ENCODE measurements at regions not wholly inside any gene's neighbourhood (a gene's known extent, or its start where the extent isn't known, plus 50 kb on each side); places are given as distances from the start of the nearest gene placed in this dataset.

- ATAC-seq (no peak), DNase-seq (ENCODE audit: low read depth, low spot score) (no peak)
- ChIA-PET POLR2A (no interaction called here), CTCF (no interaction called here)
- no peak overlapping the region for H3K27ac ChIP-seq (ENCODE audit: low read length)
- no peaks in the 10 kb centered on the region for H3K27me3 ChIP-seq (ENCODE audit: control insufficient read depth, insufficient read depth, low read length)
- TF ChIP-seq POLR2AphosphoS5 (IDR thresholded peaks at IDR 0.05; ENCODE audit: low read depth, low read length) (no peak), TCF7L2 (IDR thresholded peaks at IDR 0.05; ENCODE audit: low read depth, low read length) (no peak), SIN3A (IDR thresholded peaks at IDR 0.05; ENCODE audit: borderline replicate concordance, insufficient read depth, low read depth, low read length) (no peak)
- TF ChIP-seq, protein P1, sequence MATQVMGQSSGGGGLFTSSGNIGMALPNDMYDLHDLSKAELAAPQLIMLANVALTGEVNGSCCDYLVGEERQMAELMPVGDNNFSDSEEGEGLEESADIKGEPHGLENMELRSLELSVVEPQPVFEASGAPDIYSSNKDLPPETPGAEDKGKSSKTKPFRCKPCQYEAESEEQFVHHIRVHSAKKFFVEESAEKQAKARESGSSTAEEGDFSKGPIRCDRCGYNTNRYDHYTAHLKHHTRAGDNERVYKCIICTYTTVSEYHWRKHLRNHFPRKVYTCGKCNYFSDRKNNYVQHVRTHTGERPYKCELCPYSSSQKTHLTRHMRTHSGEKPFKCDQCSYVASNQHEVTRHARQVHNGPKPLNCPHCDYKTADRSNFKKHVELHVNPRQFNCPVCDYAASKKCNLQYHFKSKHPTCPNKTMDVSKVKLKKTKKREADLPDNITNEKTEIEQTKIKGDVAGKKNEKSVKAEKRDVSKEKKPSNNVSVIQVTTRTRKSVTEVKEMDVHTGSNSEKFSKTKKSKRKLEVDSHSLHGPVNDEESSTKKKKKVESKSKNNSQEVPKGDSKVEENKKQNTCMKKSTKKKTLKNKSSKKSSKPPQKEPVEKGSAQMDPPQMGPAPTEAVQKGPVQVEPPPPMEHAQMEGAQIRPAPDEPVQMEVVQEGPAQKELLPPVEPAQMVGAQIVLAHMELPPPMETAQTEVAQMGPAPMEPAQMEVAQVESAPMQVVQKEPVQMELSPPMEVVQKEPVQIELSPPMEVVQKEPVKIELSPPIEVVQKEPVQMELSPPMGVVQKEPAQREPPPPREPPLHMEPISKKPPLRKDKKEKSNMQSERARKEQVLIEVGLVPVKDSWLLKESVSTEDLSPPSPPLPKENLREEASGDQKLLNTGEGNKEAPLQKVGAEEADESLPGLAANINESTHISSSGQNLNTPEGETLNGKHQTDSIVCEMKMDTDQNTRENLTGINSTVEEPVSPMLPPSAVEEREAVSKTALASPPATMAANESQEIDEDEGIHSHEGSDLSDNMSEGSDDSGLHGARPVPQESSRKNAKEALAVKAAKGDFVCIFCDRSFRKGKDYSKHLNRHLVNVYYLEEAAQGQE (IDR thresholded peaks at IDR 0.05; ENCODE audit: insufficient read depth in 1 of 2, low read depth in 2 of 2, low read length in 1 of 2) = no peak
- in situ Hi-C loops (cut with HindIII; ENCODE audit: low pct_unique_long_range_greater_than_20kb, low sequenced_read_pairs) = no loop called here
- intact Hi-C loops (cut with micrococcal nuclease; ENCODE audit: unreplicated experiment) = no loop called here
- H3K4me3 ChIP-seq (ENCODE audit: low read depth in 2 of 2, low read length in 2 of 2) = no peak overlapping the region
- H3K4me1 ChIP-seq (ENCODE audit: control insufficient read depth, insufficient read depth, low read length) = no peaks in the 10 kb centered on the region
- BruUV-seq (replicated peaks) = no TSS peak
- no peaks in the 10 kb centered on the region; the same call in 1 of the 2 replicates for H3K36me3 ChIP-seq (ENCODE audit: control insufficient read depth, insufficient read depth, low read length)
- no peaks in the 10 kb centered on the region for H3K9me3 ChIP-seq (ENCODE audit: control insufficient read depth, insufficient read depth, low read depth, low read length)
Measured at GRCh38 chr3:104870276-104870675, 496.4 kb upstream of the ALCAM start.

DNA sequence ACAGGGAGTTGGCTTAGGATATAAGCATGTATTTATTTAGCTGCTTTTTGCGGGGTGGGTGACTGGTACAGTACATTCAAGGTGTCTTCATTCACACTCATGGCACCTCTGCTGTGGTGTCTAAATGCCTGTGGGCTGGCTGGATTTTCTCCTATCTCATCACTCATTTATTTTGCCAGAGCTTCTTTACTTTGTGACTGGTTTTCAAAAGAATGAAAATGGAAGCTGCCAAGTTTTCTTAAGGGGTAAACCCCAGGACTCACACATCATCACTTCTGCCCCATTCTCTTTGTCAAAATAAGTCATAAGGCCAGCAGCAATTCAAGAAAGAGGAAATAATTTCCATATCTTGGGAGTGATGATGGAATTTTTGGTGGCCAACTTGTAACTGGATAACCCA is 493.4 kb upstream of the ALCAM start:
- Histone ChIP-seq H3K36me3 (ENCODE audit: control insufficient read depth, insufficient read depth, low read length) (no peaks in the 10 kb centered on the region; the same call in 1 of the 2 replicates), H3K9me3 (ENCODE audit: control insufficient read depth, insufficient read depth, low read depth, low read length) (no peaks in the 10 kb centered on the region), H3K27ac (ENCODE audit: low read length) (no peak overlapping the region), H3K27me3 (ENCODE audit: control insufficient read depth, insufficient read depth, low read length) (no peaks in the 10 kb centered on the region), H3K4me3 (ENCODE audit: low read depth in 2 of 2, low read length in 2 of 2) (no peak overlapping the region), H3K4me1 (ENCODE audit: control insufficient read depth, insufficient read depth, low read length) (no peaks in the 10 kb centered on the region)
- DNase-seq (ENCODE audit: low read depth, low spot score) (no peak), ATAC-seq (no peak)
- in situ Hi-C loops (cut with HindIII; ENCODE audit: low pct_unique_long_range_greater_than_20kb, low sequenced_read_pairs) = no loop called here
- ChIA-PET CTCF (no interaction called here), POLR2A (no interaction called here)
- TF ChIP-seq TCF7L2 (IDR thresholded peaks at IDR 0.05; ENCODE audit: low read depth, low read length) (no peak), SIN3A (IDR thresholded peaks at IDR 0.05; ENCODE audit: borderline replicate concordance, insufficient read depth, low read depth, low read length) (no peak), POLR2AphosphoS5 (IDR thresholded peaks at IDR 0.05; ENCODE audit: low read depth, low read length) (no peak)
- TF ChIP-seq, protein P1 (IDR thresholded peaks at IDR 0.05; ENCODE audit: insufficient read depth in 1 of 2, low read depth in 2 of 2, low read length in 1 of 2) = no peak
- TF ChIP-seq, protein P2, sequence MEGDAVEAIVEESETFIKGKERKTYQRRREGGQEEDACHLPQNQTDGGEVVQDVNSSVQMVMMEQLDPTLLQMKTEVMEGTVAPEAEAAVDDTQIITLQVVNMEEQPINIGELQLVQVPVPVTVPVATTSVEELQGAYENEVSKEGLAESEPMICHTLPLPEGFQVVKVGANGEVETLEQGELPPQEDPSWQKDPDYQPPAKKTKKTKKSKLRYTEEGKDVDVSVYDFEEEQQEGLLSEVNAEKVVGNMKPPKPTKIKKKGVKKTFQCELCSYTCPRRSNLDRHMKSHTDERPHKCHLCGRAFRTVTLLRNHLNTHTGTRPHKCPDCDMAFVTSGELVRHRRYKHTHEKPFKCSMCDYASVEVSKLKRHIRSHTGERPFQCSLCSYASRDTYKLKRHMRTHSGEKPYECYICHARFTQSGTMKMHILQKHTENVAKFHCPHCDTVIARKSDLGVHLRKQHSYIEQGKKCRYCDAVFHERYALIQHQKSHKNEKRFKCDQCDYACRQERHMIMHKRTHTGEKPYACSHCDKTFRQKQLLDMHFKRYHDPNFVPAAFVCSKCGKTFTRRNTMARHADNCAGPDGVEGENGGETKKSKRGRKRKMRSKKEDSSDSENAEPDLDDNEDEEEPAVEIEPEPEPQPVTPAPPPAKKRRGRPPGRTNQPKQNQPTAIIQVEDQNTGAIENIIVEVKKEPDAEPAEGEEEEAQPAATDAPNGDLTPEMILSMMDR (IDR thresholded peaks at IDR 0.05) = no peak
- BruUV-seq (replicated peaks) = no TSS peak
- intact Hi-C loops (cut with micrococcal nuclease; ENCODE audit: unreplicated experiment) = no loop called here
